NCI-H2196 (cell line): ENCODE measurements at regions not wholly inside any gene's neighbourhood (a gene's known extent, or its start where the extent isn't known, plus 50 kb on each side); places are given as distances from the start of the nearest gene placed in this dataset.

Experiments used
- DNase-seq: peaks from one replicate; lab custom pipeline; 2025; ENCODE audit not compliant: unreplicated experiment; lab: John Stamatoyannopoulos, UW

- no peak for DNase-seq
Measured at GRCh38 chr17:34201225-34201624, 53.9 kb upstream of the CCL2 start.

GRCh38 chr17:34201767-34202166 lies 53.3 kb upstream of the CCL2 start:
- no peak for DNase-seq

- DNase-seq = no peak
Measured at GRCh38 chr17:34203018-34203638, 52.0 kb upstream of the CCL2 start.

GRCh38 chr17:34204402-34204801 lies 50.7 kb upstream of the CCL2 start:
- DNase-seq = no peak
